SU-DHL-6 (cell line): ENCODE measurements at regions not wholly inside any gene's neighbourhood (a gene's known extent, or its start where the extent isn't known, plus 50 kb on each side); places are given as distances from the start of the nearest gene placed in this dataset.

Experiments used
- H2AFZ ChIP-seq: fragments of 200-600 bp; sonication (generic); 2 replicates; pipeline ENCODE4 v1.6.1; 2014; ENCODE audit warnings: low read depth, mild to moderate bottlenecking, moderate library complexity, mixed read lengths, antibody characterized with exemption, low read length; ENCODE audit not compliant: severe bottlenecking
- H3F3A ChIP-seq: fragments of 200-600 bp; shearing (Covaris generic); 2 replicates; pipeline ENCODE4 v1.6.0; 2016; ENCODE audit warnings: antibody characterized with exemption, mild to moderate bottlenecking; ENCODE audit not compliant: insufficient read depth
- H3K27ac ChIP-seq: fragments of 200-600 bp; sonication (generic); 2 replicates; pipeline ENCODE4 v1.5.1; 2016; ENCODE audit warnings: low read depth, mild to moderate bottlenecking, low read length, moderate library complexity, mixed read lengths
- H3K27me3 ChIP-seq: fragments of 200-600 bp; sonication (generic), shearing (Covaris generic); 2 replicates; pipeline ENCODE4 v1.6.0; 2014; ENCODE audit warnings: mild to moderate bottlenecking, low read length
- H3K36me3 ChIP-seq: fragments of 200-600 bp; sonication (generic); 2 replicates; pipeline ENCODE4 v1.6.1; 2014; ENCODE audit warnings: mild to moderate bottlenecking, low read length, mixed read lengths
- H3K4me2 ChIP-seq: fragments of 300-600, 200-600 bp; shearing (Covaris generic), sonication (generic); 2 replicates; pipeline ENCODE4 v1.6.0; 2014; ENCODE audit warnings: low read length, low read depth, mild to moderate bottlenecking; ENCODE audit not compliant: poor library complexity, severe bottlenecking
- H3K4me3 ChIP-seq: fragments of 200-600 bp; sonication (generic); 2 replicates; pipeline ENCODE4 v1.5.1; 2014; ENCODE audit warnings: antibody characterized with exemption, low read length, mild to moderate bottlenecking, mixed read lengths; ENCODE audit not compliant: insufficient read depth, poor library complexity, severe bottlenecking
- H3K79me2 ChIP-seq: fragments of 200-600 bp; sonication (generic); 2 replicates; pipeline ENCODE4 v1.6.1; 2014; ENCODE audit warnings: mild to moderate bottlenecking, low read length, moderate library complexity; ENCODE audit not compliant: insufficient read depth
- H3K9ac ChIP-seq: fragments of 200-600 bp; sonication (generic); 2 replicates; pipeline ENCODE4 v1.7.0; 2014; ENCODE audit warnings: mild to moderate bottlenecking, low read length
- H3K9me2 ChIP-seq: fragments of 200-600 bp; sonication (generic); replicated peaks from 2 replicates; pipeline ENCODE4 v1.6.1; 2014; ENCODE audit warnings: low read length; ENCODE audit not compliant: insufficient read depth
- H3K9me3 ChIP-seq: fragments of 200-600 bp; sonication (generic); 2 replicates; pipeline ENCODE4 v1.6.1; 2014; ENCODE audit warnings: low read length, mixed read lengths; ENCODE audit not compliant: insufficient read depth
- H4K20me1 ChIP-seq: fragments of 200-600 bp; sonication (generic); 2 replicates; pipeline ENCODE4 v1.6.1; 2014; ENCODE audit warnings: low read depth, mild to moderate bottlenecking, antibody characterized with exemption, low read length, moderate library complexity, mixed read lengths
- CTCF ChIP-seq: fragments of 200-600 bp; sonication (generic); IDR thresholded peaks from one replicate; pipeline ENCODE4 v1.5.1; 2017; ENCODE audit warnings: antibody characterized with exemption, mild to moderate bottlenecking, low read length, moderate library complexity; ENCODE audit not compliant: insufficient read depth, poor library complexity, severe bottlenecking
- EZH2phosphoT487 ChIP-seq: fragments of 200-600 bp; sonication (generic), shearing (Covaris generic); conservative IDR thresholded peaks from 2 replicates; pipeline ENCODE4 v1.6.1; 2018; ENCODE audit warnings: mild to moderate bottlenecking, antibody characterized with exemption, low read length, moderate library complexity, mixed read lengths

GRCh38 chrX:80290834-80291233 is 129.4 kb upstream of the TENT5D start:
- Histone ChIP-seq H4K20me1 (no peaks in the 10 kb centered on the region), H3K27ac (no peak overlapping the region), H3K36me3 (no peaks in the 10 kb centered on the region), H3K4me2 (no peak overlapping the region), H3K9me3 (no peaks in the 10 kb centered on the region), H3K9me2 (no peaks in the 10 kb centered on the region), H3F3A (no peaks in the 10 kb centered on the region), H3K9ac (no peak overlapping the region), H3K27me3 (no peaks in the 10 kb centered on the region), H3K79me2 (no peaks in the 10 kb centered on the region), H2AFZ (no peak overlapping the region), H3K4me3 (no peak overlapping the region)
- TF ChIP-seq CTCF, result no peak
- no peak for TF ChIP-seq EZH2phosphoT487

- Histone ChIP-seq H4K20me1 (no peaks in the 10 kb centered on the region), H3K4me3 (no peak overlapping the region), H3F3A (no peaks in the 10 kb centered on the region), H3K4me2 (no peak overlapping the region), H3K27ac (no peak overlapping the region), H3K9ac (no peak overlapping the region), H3K79me2 (no peaks in the 10 kb centered on the region), H3K9me3 (no peaks in the 10 kb centered on the region), H3K27me3 (no peaks in the 10 kb centered on the region), H3K36me3 (no peaks in the 10 kb centered on the region), H2AFZ (no peak overlapping the region), H3K9me2 (no peaks in the 10 kb centered on the region)
- TF ChIP-seq EZH2phosphoT487, result no peak
- TF ChIP-seq CTCF, result no peak
Observed at GRCh38 chrX:80293354-80293753, 126.9 kb upstream of the TENT5D start.

GRCh38 chrX:80306007-80306406 is 114.2 kb upstream of the TENT5D start:
- Histone ChIP-seq H3K79me2 (no peaks in the 10 kb centered on the region), H2AFZ (no peak overlapping the region), H3K9ac (no peak overlapping the region), H4K20me1 (no peaks in the 10 kb centered on the region), H3K27ac (no peak overlapping the region), H3K4me2 (no peak overlapping the region), H3F3A (no peaks in the 10 kb centered on the region), H3K9me3 (no peaks in the 10 kb centered on the region), H3K9me2 (no peaks in the 10 kb centered on the region), H3K27me3 (no peaks in the 10 kb centered on the region), H3K4me3 (no peak overlapping the region), H3K36me3 (no peaks in the 10 kb centered on the region)
- TF ChIP-seq EZH2phosphoT487 (no peak), CTCF (no peak)

- Histone ChIP-seq H4K20me1 (no peaks in the 10 kb centered on the region), H3K27ac (no peak overlapping the region), H3K9me2 (no peaks in the 10 kb centered on the region), H3K4me2 (no peak overlapping the region), H3K79me2 (no peaks in the 10 kb centered on the region), H2AFZ (no peak overlapping the region), H3F3A (no peaks in the 10 kb centered on the region), H3K9ac (no peak overlapping the region), H3K36me3 (no peaks in the 10 kb centered on the region), H3K9me3 (no peaks in the 10 kb centered on the region), H3K4me3 (no peak overlapping the region), H3K27me3 (no peaks in the 10 kb centered on the region)
- no peak for TF ChIP-seq CTCF
- no peak for TF ChIP-seq EZH2phosphoT487
Observed at GRCh38 chrX:80312448-80312847, 107.8 kb upstream of the TENT5D start.
